CD4-positive, alpha-beta T cell treated with Interferon gamma for 1 hour (primary cell): ENCODE measurements at regions not wholly inside any gene's neighbourhood (a gene's known extent, or its start where the extent isn't known, plus 50 kb on each side); places are given as distances from the start of the nearest gene placed in this dataset.
"Not testable (repeated sequence)": the region's sequence is repeated elsewhere in the genome, so short reads cannot be mapped to it uniquely, and the experiment has no call there.

Experiments
- DNase-seq: peaks from one replicate; pipeline ENCODE4 v3.0.0-alpha.2; 2020

DNA sequence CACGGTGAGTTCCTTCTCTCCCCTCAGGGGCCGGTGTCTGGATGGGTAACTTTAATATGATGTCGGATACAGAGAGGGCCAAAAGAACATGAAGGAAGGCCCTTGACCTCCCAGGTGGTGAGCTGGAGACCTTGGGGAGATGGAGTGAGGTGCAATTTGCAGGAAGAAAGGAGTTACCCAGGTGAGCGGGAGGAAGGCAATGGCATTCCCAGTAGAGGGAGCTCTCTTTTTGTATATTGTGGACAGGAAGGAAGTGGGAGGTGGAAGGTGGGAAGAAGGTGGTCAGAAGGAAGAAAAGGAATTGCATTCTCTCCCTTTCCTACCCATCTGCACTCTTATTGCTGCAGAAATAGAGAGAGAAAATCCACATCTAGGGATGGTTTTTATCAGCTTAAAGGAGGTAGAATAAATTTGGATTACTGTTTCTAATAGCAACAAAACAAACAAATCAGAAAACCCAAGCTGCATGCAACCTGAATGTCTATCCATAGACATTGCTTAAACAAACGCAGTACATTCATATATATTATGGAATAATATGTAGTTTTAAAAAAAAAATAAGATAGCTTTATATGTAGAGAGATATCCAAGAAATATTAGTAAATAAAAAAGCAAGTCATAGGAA is 169.0 kb upstream of the TSC22D2 start:
- no peak for DNase-seq

DNA sequence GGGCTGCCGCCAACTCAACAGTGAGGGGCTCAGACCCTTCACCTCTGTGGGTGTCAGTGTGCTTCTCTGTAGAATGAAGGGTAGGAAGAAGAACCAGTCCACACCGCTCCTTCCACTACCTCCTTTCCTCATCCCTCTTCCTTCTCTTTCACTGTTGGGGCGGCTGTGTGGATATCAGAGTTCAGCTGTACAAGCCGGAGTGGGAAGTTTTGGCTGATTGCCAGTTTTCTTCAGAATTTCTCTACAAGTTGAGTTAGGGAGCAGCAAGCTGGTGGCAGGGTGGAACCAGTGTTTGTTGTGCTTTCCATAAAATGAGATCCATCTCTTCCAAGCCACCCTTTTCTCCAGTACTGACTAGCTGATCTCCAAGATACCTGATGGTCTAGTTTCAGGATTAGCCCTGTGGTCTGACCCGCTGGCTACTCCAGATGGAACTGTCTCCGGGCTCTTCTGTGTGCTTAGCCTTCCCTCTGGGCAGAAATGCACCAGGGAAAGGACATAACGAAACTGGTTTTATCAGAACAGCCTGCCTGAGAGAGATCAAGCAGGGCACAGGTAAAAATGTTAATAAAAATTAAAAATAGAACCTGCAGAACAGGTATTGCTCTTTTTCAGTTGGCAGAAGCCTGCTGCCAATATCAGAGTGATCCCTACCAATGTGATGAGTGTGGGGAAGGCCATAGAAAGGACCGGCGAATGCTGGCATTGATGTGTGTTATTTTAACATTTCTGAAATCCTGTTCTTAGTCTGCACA is 169.9 kb upstream of the TSC22D2 start:
- no peak for DNase-seq

DNA sequence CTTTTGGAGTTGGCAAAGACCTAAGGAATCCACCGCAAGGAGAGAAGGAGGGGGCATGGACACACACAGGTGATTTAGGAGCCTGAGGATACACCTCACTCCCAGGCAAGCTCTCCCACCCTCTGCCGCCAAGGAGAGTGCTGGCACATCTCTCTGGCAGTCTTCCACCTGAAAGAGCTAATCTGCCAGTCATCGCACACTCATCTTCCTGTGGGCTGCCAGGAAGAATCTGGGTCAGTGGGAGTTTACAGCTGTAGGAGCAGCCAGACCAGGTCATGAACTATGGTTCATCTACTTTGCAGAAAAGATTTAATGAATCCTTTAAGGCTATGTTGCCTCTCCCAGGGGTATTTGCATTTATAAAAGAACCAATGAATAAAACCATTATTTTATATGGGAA is 170.6 kb upstream of the TSC22D2 start:
- no peak for DNase-seq

DNA sequence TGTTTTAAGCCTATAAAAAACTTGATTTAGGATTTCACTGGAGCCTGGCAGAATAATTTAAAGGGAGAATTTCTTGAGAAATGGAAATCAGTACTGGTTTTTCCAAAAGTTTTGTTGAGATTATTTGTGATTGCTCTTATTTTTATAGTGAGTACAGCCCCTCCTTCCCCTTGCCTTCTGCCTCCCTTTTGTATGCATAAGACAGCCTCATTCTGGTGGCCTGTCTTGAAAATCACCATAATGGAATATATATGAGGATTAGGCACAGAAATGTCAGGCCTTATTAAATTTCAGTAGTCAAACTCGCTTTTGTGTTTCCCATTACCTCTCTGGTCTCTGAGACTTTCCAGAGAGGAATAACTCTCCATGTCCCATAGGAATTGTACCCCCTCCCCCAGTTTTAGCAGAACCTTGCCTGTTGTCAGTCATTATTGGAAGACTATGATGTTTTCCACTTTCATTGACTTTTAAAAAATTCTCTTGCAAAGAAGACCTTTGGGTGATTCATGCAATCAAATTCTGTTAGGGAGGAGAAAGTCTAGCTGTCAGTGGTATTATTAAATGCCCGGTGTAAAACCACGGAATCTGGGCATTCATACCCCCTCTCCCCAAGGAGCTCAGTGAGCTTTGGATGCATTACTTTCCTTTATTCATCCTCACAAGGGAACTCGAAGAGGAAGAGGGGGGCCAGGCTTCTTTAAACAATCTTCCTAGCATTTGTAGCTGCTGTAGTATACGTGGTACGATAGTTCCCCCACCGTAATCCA is 171.6 kb upstream of the TSC22D2 start:
- no peak for DNase-seq

DNA sequence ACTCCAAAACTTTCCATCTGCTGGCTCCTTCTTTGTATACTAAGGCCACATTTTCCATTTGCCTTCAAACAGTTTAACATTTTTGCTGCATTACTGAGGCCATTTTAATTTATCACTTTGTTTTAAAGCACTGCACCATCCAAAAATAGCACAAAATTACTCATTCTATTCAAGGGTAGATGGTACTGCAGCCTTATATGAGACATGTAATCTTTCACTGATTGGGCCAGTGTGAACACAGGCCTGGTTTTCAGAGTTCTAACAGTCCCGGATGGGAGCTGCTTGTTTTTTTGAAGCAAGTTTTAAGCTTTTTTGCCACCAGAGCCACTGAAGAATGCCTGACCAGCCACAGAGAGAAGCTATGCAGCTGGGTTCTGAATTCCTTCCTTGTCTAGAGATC is 172.3 kb upstream of the TSC22D2 start:
- no peak for DNase-seq

DNA sequence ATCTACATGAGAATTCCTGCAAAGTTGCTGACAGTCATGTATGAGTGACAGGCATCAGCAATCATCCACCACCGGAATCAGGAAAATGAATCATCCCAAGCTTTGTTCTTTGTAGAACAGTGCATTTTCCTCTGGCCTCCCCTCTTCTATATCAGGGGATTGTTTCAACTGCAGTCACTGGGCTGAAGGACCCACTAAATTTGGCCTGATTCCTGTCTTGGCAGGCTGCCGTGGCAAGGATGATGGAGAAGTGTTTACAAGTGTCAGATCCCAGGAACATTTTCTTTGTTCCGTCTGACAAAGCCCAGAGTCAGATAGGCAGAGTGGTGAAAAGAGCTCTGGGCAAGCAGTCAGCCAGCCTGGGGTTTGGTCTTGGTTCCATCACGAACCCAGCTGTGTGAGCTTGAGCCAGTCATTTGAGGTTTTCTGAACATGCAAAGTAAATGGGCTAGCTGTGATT is 175.1 kb upstream of the TSC22D2 start:
- no peak for DNase-seq

DNA sequence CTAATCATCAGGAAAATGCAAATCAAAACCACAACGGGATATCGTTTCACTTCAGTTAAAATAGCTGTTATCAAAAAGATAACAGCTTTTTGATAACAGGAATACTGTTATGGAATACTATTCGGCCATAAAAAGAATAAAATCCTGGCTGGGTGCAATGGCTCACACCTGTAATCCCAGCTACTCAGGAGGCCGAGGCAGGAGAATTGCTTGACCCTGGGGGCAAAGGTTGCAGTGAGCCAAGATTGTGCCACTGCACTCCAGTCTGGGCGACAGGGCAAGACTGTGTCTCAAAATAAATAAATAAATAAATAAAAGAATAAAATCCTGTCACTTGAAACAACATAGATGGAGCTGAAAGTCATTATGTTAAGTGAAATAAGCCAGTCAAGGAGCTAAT is 178.1 kb upstream of the TSC22D2 start:
- no peak for DNase-seq

DNA sequence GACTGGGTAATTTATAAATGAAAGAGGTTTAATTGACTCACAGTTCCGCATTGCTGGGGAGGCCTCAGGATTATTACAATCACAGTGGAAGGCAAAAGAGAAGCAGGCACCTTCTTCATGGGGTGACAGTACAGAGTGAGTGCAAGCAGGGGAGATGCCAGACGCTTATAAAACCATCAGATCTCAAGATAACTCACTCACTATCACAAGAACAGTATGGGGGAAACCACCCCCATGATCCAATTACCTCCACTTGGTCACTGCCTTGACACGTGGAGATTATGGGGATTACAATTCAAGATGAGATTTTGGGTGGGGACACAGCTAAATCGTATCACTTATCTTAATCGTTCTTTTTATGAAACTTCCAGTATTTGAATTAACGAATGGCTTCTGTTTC is 179.5 kb upstream of the TSC22D2 start:
- not testable (repeated sequence) for DNase-seq

DNA sequence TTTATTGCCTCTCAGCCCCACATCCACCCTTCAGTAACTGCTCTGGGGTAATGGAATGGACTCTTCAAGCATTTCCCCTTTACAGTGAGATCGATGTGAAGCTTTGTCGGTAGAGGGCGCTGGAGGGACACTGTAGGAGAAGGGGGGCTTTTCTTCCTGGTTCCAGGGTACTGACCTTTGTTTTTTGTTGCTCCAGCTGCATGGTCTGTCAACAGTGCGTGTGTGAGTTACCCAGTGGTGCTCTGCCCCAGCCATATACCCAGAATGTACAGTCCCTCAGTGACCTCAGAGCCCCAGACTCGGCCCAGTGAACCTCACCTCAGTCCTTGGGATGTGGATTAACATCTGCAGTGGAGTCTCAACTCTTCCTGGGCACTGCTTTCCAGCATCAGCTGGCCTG is 180.3 kb upstream of the TSC22D2 start:
- no peak for DNase-seq

DNA sequence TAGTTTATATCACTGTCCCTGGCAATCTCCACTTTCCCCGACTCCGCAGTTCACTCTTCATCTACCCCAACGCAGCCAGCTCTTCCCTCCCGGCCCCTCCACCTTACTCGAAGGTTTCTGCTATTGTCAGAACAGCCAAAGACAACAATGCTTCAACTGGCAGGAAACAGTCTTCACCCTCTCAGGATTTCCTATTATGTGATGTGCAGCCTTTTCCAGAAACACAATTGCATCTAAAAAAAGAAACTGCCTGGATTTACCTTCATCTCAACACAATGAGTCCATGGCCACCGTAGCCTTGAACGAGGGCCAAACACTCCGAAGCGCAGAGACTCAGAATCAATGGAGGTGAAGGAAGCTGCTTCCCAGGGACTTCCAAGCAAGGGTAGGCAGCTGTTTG is 182.1 kb upstream of the TSC22D2 start:
- DNase-seq = no peak

DNA sequence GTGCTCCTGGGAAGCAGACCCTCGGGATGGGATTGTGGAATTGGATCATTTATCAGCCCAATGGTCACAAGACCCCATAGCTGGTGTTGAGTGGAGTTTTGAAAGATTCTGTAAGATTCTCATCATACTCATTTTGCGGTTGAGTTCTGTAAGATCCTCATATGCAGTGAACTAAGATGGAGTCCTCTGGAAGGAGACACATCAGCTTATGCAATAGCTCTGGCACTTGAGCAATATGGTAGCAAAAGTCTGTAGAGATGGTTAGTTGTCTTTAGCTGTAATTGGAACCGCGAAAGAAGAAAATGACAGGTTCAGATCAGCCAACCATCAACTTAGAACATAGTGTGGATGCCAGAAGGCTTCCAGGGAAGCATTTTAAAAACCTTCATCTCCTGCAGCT is 184.5 kb upstream of the TSC22D2 start:
- no peak for DNase-seq

DNA sequence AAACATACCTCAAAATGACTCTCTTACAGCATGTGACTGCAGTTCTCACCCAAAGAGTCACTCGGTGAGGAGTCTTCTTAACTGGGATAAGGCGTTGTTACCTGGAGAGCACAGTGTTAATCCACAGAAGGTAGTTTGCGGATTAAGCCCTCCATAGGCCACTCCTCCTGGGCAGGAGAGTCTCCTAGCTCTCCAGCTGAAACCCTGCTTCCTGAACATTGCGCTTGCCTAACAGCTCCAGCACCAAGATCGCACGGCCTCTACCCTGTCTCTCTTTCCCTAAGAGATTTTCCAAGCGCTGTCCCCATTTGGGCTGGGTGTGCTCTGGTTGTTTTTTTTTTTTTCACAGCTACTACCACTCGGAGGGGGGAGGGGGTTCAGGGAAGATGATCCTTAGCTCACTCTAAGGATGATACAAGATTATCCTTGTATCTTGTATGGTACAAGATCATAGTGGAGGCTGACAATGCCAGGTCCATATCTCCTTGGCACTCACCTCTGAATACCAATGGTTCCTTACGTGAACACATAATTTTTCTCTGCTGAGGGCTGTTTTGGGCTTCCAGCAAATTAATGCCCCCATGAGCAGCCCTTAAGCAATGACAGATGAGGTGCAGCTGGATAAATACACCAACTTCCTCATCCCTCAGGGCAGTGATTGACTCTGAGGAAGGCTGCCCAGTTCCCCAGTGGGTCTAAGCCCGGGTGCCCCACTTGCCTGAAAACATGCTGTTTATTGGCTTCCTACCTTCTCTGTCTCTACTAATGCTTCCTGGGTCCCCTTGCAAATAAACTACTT is 185.2 kb upstream of the TSC22D2 start:
- no peak for DNase-seq

DNA sequence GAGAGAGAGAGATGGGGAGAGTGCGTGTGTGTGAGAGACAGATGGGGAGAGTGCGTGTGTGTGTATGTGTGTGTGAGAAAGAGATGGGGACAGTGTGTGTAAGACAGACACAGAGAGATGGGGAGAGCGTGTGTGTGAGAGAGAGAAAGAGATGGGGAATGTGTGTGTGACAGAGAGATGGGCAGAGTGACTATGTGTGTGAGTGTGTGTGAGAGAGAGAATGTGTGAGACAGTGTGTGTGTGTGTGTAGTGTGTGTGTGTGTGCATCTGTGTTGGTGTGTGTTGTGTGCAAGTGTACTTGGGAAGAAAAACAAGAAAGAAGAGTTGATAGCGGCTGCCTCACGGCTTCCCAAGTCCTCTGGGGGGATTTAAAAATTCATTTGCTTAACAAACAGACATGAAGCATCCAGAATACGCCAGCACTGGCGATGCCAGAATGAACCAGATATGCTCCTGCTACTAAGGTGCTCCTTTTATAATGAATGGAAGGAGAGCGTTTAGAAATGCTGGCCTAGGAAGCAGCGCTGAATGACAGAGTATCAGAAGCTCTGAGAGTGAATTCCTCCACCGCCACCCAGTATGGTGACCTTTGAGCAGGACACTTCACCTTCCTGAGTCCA is 186.1 kb upstream of the TSC22D2 start:
- no peak for DNase-seq

DNA sequence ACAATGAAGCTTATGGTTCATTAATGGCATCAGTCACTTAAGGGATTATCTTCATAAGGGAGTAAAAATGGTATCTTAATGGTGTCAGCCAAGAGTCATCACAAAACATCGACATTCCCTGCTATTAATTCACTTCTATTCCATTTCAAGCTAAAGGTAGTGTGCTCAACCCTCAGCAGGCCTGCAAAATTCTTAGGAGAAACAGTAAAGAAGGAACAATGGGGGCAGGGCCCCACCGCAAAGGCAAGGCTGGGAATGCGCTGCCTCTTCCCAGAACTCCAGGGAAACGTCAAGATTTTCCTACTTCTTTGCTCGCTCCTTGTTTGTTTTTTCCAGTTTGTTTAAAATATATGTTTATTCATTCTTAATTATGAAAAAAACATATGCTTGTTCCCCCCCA is 187.3 kb upstream of the TSC22D2 start:
- DNase-seq = no peak

DNA sequence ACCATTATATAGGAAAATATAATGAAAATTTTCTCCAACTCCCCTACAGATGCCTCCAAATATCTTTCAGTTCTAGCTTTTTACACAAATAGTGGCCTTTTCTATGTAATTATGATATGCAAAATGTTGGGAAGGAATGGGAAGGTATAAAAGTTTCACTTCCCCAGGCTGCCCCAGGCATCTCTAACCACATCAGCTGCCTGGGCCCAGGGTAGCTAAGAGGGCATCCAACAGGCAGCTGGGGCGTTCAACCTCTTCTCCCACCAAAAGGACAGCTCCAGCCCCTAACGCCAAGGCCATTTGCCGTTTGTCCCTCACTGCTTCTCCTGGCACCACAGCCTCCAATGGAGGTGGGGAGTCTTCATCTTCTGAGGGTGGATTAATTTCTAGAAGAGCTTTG is 188.1 kb upstream of the TSC22D2 start:
- DNase-seq = no peak

DNA sequence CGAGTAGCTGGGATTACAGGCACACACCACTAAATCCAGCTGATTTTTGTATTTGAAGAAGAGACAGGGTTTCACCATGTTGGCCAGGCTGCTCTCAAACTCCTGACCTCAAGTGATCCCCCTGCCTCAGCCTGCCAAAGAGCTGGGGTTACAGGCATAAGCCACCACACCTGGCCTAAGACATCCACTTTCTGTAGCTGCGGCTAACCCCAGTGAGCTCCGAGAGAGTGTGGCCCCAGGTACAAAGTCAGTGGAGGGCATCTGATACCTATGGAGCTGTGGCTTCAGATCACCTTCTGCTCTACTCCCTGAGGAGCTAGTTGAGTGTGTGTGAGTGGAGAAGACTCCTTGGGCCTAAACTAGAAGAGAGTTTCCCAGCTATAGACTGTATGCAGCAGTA is 189.3 kb upstream of the TSC22D2 start:
- no peak for DNase-seq

DNA sequence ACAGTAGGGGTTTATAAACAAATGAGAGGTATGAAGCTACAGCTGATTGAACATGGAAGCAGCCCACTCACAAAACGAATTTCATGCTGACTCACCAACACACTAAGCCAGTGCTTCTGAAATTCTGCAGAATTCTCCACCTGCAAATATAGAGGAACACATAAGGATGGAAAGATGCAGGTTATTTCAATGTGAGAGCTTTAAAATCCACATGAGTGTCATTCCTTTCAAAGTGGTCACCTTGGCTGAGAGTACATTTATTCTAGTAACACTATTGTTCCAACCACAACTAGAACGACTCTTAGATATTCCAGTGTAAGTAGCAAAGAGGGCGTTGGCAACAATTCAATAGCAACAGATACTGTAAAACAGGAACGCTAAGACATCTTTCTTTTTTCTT is 189.9 kb upstream of the TSC22D2 start:
- no peak for DNase-seq

DNA sequence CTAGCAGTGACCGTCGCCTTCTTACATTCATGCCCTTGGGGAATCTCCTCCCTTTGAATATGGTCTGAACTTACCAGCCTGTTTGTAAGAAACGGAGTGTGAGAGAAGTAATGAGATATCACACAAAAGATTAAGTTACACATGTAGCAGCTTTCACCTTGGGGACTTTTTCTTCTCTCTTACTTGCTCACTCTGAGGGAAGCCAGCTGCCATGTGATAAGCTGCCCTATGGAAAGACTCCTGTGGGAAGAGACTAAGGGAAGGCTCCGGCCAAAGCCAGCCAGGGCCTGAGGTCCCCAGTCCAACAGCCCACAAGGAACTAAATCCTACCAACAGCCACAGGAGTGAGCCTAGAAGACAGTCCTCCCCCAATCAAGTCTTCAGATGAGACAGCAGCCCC is 190.4 kb upstream of the TSC22D2 start:
- no peak for DNase-seq

DNA sequence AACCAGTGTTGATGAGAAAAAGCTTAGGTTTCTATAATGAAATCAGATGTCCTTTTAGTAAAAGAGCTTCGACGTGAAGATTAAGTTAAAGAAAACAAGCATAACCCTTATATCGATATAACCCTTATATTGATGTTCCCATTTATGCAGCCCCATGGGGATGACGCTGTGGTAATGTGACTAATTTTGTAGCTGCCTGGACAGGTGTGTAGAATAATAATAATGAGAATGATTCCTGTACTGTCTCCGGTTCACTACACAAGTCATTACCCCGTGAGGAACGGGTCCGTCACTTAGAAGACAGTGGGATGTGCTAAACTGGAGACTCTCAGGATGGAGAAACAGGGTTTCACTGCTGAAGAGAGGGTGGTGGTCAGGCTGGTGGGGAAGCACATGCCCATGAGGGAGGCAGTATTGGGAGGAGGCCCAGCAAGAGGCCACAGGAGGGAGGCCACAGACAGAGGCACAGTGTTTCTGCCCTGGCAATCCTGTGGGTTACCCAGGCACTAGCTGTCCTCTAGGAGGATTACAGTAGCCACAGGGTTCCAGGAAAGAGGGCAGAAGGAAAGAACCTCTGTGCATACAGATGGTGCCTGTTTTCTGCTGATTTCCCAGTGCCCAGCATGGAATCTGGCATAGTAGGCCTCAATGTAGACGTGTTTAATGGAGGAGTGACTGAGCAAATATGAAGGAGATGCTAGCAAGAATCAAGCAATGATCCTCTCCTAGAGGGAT is 191.1 kb upstream of the TSC22D2 start:
- DNase-seq = no peak

DNA sequence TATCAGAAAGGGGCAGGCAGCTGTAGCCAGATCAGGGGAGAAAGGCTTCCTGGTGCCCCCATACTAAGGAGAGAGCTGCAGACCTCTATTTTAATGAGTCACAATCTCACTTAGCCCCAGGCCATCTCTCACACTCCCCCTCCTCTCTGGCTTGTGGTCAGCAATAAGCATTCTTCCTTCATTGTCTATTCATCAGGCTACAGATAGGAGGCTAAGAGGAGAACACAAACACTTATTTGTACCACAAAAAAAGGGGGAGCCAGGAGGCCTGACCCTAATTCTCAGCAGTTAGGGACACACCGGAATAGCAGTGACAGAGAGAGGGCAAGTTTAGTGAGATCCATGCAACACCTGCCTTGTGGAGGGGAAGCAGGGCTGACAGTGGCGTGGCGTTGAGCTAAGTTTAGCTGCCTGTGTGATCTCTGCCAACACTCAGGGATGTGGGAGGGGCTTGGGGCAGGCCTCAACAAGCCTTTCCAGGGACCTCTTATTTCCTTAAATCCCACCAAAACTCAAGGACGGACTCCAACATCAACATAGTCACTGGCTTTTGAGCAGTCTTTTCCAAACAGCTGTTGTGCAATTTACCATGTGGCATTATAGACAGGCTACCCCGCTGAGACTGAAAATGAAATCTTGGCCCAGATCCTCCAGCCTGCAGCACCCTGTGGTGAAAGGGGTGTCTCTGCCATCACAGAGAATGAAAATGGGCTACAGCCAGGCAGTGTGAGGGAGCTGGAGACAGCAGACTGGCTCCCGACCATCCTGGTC is 191.9 kb upstream of the TSC22D2 start:
- DNase-seq = no peak

DNA sequence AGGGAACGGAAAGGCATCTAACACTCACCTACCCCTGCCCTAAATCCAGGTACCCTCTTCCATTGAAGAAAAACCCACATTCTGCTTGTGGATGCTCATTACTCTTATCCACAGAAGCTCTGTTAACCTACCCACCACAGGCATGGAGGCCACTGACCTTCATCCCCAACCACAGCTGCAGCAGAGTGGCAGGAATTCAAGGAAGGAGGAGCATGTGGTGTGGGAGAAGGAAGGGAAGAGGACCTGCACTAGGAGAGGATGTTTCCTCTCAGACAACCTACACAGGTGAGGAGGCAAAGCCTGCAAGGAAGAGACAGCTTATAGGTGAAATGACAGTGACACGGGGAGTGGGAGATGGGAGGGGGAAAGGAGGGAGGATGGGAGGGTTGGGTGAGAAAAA is 192.5 kb upstream of the TSC22D2 start:
- DNase-seq = no peak
